Hepatocyte (in vitro differentiated cells): ENCODE measurements at regions not wholly inside any gene's neighbourhood (a gene's known extent, or its start where the extent isn't known, plus 50 kb on each side); places are given as distances from the start of the nearest gene placed in this dataset.

Source experiments
- DNase-seq: peaks from one replicate; pipeline ENCODE4 v3.0.0-alpha.2; 2016; ENCODE audit warnings: low spot score
- H2AFZ ChIP-seq: fragments of 200-600 bp; sonication (generic); 2 replicates; pipeline ENCODE4 v1.6.0; 2016; ENCODE audit warnings: antibody characterized with exemption, mild to moderate bottlenecking
- H3K27ac ChIP-seq: fragments of 200-600 bp; sonication (generic); 2 replicates; pipeline ENCODE4 v1.5.1; 2016; ENCODE audit warnings: mild to moderate bottlenecking
- H3K27me3 ChIP-seq: fragments of 200-600 bp; sonication (generic); 2 replicates; pipeline ENCODE4 v1.6.1; 2016
- H3K36me3 ChIP-seq: fragments of 200-600 bp; sonication (generic); replicated peaks from 2 replicates; pipeline ENCODE4 v1.5.1; 2016; ENCODE audit warnings: low read depth; ENCODE audit not compliant: insufficient read depth
- H3K4me1 ChIP-seq: fragments of 200-600 bp; sonication (generic); 2 replicates; pipeline ENCODE4 v1.5.1; 2016; ENCODE audit warnings: mild to moderate bottlenecking, moderate library complexity; ENCODE audit not compliant: insufficient read depth
- H3K4me2 ChIP-seq: fragments of 200-600 bp; sonication (generic); 2 replicates; pipeline ENCODE4 v1.6.0; 2016
- H3K4me3 ChIP-seq: fragments of 200-600 bp; sonication (generic); 2 replicates; pipeline ENCODE4 v1.5.1; 2016; ENCODE audit warnings: mild to moderate bottlenecking
- H3K79me2 ChIP-seq: fragments of 200-600 bp; sonication (generic); 2 replicates; pipeline ENCODE4 v1.6.0; 2017; ENCODE audit warnings: mild to moderate bottlenecking
- H3K9me2 ChIP-seq: fragments of 200-600 bp; sonication (generic); replicated peaks from 2 replicates; pipeline ENCODE4 v1.6.0; 2017; ENCODE audit warnings: mild to moderate bottlenecking; ENCODE audit not compliant: insufficient read depth
- H3K9me3 ChIP-seq: fragments of 200-600 bp; sonication (generic); 2 replicates; pipeline ENCODE4 v1.5.1; 2016; ENCODE audit warnings: low read depth, mild to moderate bottlenecking
- H4K20me1 ChIP-seq: fragments of 200-600 bp; sonication (generic); 2 replicates; pipeline ENCODE4 v1.6.0; 2016; ENCODE audit warnings: mild to moderate bottlenecking; ENCODE audit not compliant: insufficient read depth, poor library complexity, severe bottlenecking
- CTCF ChIP-seq: fragments of 200-600 bp; sonication (generic); IDR thresholded peaks from 2 replicates; pipeline ENCODE4 v1.5.1; 2016; ENCODE audit warnings: antibody characterized with exemption, mild to moderate bottlenecking; ENCODE audit not compliant: poor library complexity
- EZH2 ChIP-seq: fragments of 200-600 bp; sonication (generic); IDR thresholded peaks from 2 replicates; pipeline ENCODE4 v1.6.1; 2016; ENCODE audit warnings: antibody characterized with exemption, mild to moderate bottlenecking, borderline replicate concordance
- EZH2phosphoT487 ChIP-seq: fragments of 200-600 bp; sonication (generic); IDR thresholded peaks from one replicate; pipeline ENCODE4 v1.6.1; 2018; ENCODE audit warnings: antibody characterized with exemption, mild to moderate bottlenecking, low read depth, moderate library complexity; ENCODE audit not compliant: unreplicated experiment, severe bottlenecking
- WGBS: methylation state at CpG from one replicate; pipeline ENCODE4 v1.1.6; 2016; ENCODE audit warnings: low lambda C conversion rate; ENCODE audit errors: missing lambda C conversion rate; 5-methylcytosine and 5-hydroxymethylcytosine counted together

- Histone ChIP-seq H3K4me1 (peaks cover 50% of the 10 kb centered on the region), H3K9me2 (no peaks in the 10 kb centered on the region), H3K79me2 (no peaks in the 10 kb centered on the region), H2AFZ (no peak overlapping the region), H3K4me2 (peak overlapping the region; percentile 3), H3K36me3 (no peaks in the 10 kb centered on the region), H3K9me3 (no peaks in the 10 kb centered on the region), H4K20me1 (no peaks in the 10 kb centered on the region), H3K27me3 (no peaks in the 10 kb centered on the region), H3K4me3 (no peak overlapping the region), H3K27ac (peak overlapping the region; percentile 66)
- WGBS = 20% methylated on average over 9 of the region's 9 CpGs
- peak; percentile 41 for DNase-seq
- no peak for TF ChIP-seq EZH2phosphoT487
- no peak for TF ChIP-seq CTCF
- no peak for TF ChIP-seq EZH2
Measured at GRCh38 chr2:41937921-41938708, 109.7 kb upstream of the PKDCC start.

- no peak for DNase-seq
- 80% methylated on average over 8 of the region's 8 CpGs for WGBS
- H2AFZ ChIP-seq = no peak overlapping the region
Measured at GRCh38 chr2:41940060-41940744, 107.6 kb upstream of the PKDCC start.

GRCh38 chr2:41940745-41941063, 107.1 kb upstream of the PKDCC start:
- Histone ChIP-seq H3K4me3 (no peak overlapping the region), H3K4me1 (peaks cover 35% of the 10 kb centered on the region), H3K9me2 (no peaks in the 10 kb centered on the region), H3K4me2 (no peak overlapping the region), H3K9me3 (no peaks in the 10 kb centered on the region), H3K27ac (peak overlapping the region; percentile 67), H2AFZ (no peak overlapping the region), H3K79me2 (no peaks in the 10 kb centered on the region), H3K36me3 (no peaks in the 10 kb centered on the region), H3K27me3 (no peaks in the 10 kb centered on the region), H4K20me1 (no peaks in the 10 kb centered on the region)
- DNase-seq = no peak
- no peak for TF ChIP-seq EZH2phosphoT487
- no peak for TF ChIP-seq CTCF
- no peak for TF ChIP-seq EZH2
- WGBS = 56% methylated on average over 2 of the region's 6 CpGs

More at GRCh38 chr2:41940060-41940744, 107.6 kb upstream of the PKDCC start:
- H3K27ac ChIP-seq = peak overlapping the region; percentile 67
- no peaks in the 10 kb centered on the region for H3K27me3 ChIP-seq
- no peaks in the 10 kb centered on the region for H3K9me2 ChIP-seq
- H3K9me3 ChIP-seq = no peaks in the 10 kb centered on the region
- H4K20me1 ChIP-seq = no peaks in the 10 kb centered on the region
- H3K4me3 ChIP-seq = no peak overlapping the region
- H3K79me2 ChIP-seq = no peaks in the 10 kb centered on the region
- TF ChIP-seq EZH2phosphoT487 = no peak
- TF ChIP-seq CTCF = no peak
- TF ChIP-seq EZH2 = no peak
- H3K4me2 ChIP-seq = no peak overlapping the region
- no peaks in the 10 kb centered on the region for H3K36me3 ChIP-seq
- H3K4me1 ChIP-seq = peaks cover 35% of the 10 kb centered on the region
